ENCODE measurements at regions not wholly inside any gene's neighbourhood (a gene's known extent, or its start where the extent isn't known, plus 50 kb on each side); places are given as distances from the start of the nearest gene placed in this dataset.

- Mint-ChIP-seq H3K9me3 (peaks cover under 1% of the 10 kb centered on the region), H3K27ac (no peak overlapping the region), H3K4me3 (no peak overlapping the region), H3K27me3 (peaks cover 12% of the 10 kb centered on the region), H3K4me1 (ENCODE audit: unreplicated experiment) (peaks cover 33% of the 10 kb centered on the region), H3K36me3 (no peaks in the 10 kb centered on the region)
- no peak for DNase-seq (ENCODE audit: extremely low spot score, unreplicated experiment)
- TF ChIP-seq CTCF (conservative IDR thresholded peaks at IDR 0.05), result no peak
These were observed 189.5 kb upstream of the HMGA2 start for GRCh38 chr12:65634626-65635331.

- peaks cover 27% of the 10 kb centered on the region for H3K4me1 Mint-ChIP-seq (ENCODE audit: unreplicated experiment)
- H3K36me3 Mint-ChIP-seq, result no peaks in the 10 kb centered on the region
- H3K27me3 Mint-ChIP-seq, result peaks cover 11% of the 10 kb centered on the region
- no peak overlapping the region for H3K4me3 Mint-ChIP-seq
- H3K9me3 Mint-ChIP-seq, result peaks cover 5% of the 10 kb centered on the region
- DNase-seq (ENCODE audit: extremely low spot score, unreplicated experiment), result no peak
- no peak overlapping the region for H3K27ac Mint-ChIP-seq
- no peak for TF ChIP-seq CTCF (conservative IDR thresholded peaks at IDR 0.05)
These were observed 187.8 kb upstream of the HMGA2 start for GRCh38 chr12:65636436-65636835.

- Mint-ChIP-seq H3K9me3 (peaks cover 5% of the 10 kb centered on the region), H3K36me3 (no peaks in the 10 kb centered on the region), H3K4me3 (no peak overlapping the region), H3K27me3 (peaks cover 14% of the 10 kb centered on the region), H3K27ac (no peak overlapping the region), H3K4me1 (ENCODE audit: unreplicated experiment) (peaks cover 20% of the 10 kb centered on the region)
- TF ChIP-seq CTCF (conservative IDR thresholded peaks at IDR 0.05), result no peak
- no peak for DNase-seq (ENCODE audit: extremely low spot score, unreplicated experiment)
These were observed 187.1 kb upstream of the HMGA2 start for GRCh38 chr12:65637150-65637549.

GRCh38 chr12:65637774-65638173, 186.5 kb upstream of the HMGA2 start:
- Mint-ChIP-seq H3K27ac (no peak overlapping the region), H3K4me3 (no peak overlapping the region), H3K36me3 (no peaks in the 10 kb centered on the region), H3K9me3 (peaks cover 5% of the 10 kb centered on the region), H3K27me3 (peaks cover 14% of the 10 kb centered on the region), H3K4me1 (ENCODE audit: unreplicated experiment) (peaks cover 14% of the 10 kb centered on the region)
- DNase-seq (ENCODE audit: extremely low spot score, unreplicated experiment), result no peak
- TF ChIP-seq CTCF (conservative IDR thresholded peaks at IDR 0.05), result no peak

- H3K9me3 Mint-ChIP-seq, result peaks cover 5% of the 10 kb centered on the region
- no peak overlapping the region for H3K27ac Mint-ChIP-seq
- H3K36me3 Mint-ChIP-seq, result no peaks in the 10 kb centered on the region
- peaks cover 14% of the 10 kb centered on the region for H3K27me3 Mint-ChIP-seq
- H3K4me3 Mint-ChIP-seq, result no peak overlapping the region
- no peak for TF ChIP-seq CTCF (conservative IDR thresholded peaks at IDR 0.05)
- peaks cover 14% of the 10 kb centered on the region for H3K4me1 Mint-ChIP-seq (ENCODE audit: unreplicated experiment)
- DNase-seq (ENCODE audit: extremely low spot score, unreplicated experiment), result no peak
These were observed 186.0 kb upstream of the HMGA2 start for GRCh38 chr12:65638324-65638723.

Data from type B pancreatic cell (in vitro differentiated cells).